ENCODE measurements at regions not wholly inside any gene's neighbourhood (a gene's known extent, or its start where the extent isn't known, plus 50 kb on each side); places are given as distances from the start of the nearest gene placed in this dataset.

GRCh38 chr6:97870273-97870672, 587.3 kb upstream of the MMS22L start:
- Histone ChIP-seq H3K4me3 (ENCODE audit: low read depth, low read length, poor library complexity, severe bottlenecking) (no peak overlapping the region), H3K9me3 (ENCODE audit: low read depth, low read length, poor library complexity, severe bottlenecking) (no peaks in the 10 kb centered on the region), H3K4me1 (ENCODE audit: insufficient read depth, low read length, poor library complexity, severe bottlenecking) (peaks cover 6% of the 10 kb centered on the region), H3K27ac (ENCODE audit: low read depth, low read length, poor library complexity, severe bottlenecking) (no peak overlapping the region), H3K36me3 (ENCODE audit: insufficient read depth, low read length, poor library complexity, severe bottlenecking) (no peaks in the 10 kb centered on the region), H3K27me3 (replicated peaks; ENCODE audit: insufficient read depth, low read depth, low read length, poor library complexity) (no peaks in the 10 kb centered on the region)
- no peak for TF ChIP-seq EZH2 (IDR thresholded peaks at IDR 0.05; ENCODE audit: borderline replicate concordance, low read depth, low read length, poor library complexity, severe bottlenecking)
- no peak for TF ChIP-seq CTCF (conservative IDR thresholded peaks at IDR 0.05; ENCODE audit: low read depth, low read length)
- CTCF ChIA-PET, result no interaction called here
- no TSS peak for BruUV-seq (replicated peaks)
- POLR2A ChIA-PET (ENCODE audit: low non-redundant PET), result no interaction called here
- intact Hi-C loops (cut with micrococcal nuclease; ENCODE audit: unreplicated experiment), result no loop called here
- DNase-seq (ENCODE audit: low spot score), result no peak

GRCh38 chr6:97876711-97877110, 593.7 kb upstream of the MMS22L start:
- no peaks in the 10 kb centered on the region for H3K9me3 ChIP-seq (ENCODE audit: low read depth, low read length, poor library complexity, severe bottlenecking)
- H3K27ac ChIP-seq (ENCODE audit: low read depth, low read length, poor library complexity, severe bottlenecking), result no peak overlapping the region
- no peaks in the 10 kb centered on the region for H3K36me3 ChIP-seq (ENCODE audit: insufficient read depth, low read length, poor library complexity, severe bottlenecking)
- intact Hi-C loops (cut with micrococcal nuclease; ENCODE audit: unreplicated experiment), result no loop called here
- BruUV-seq (replicated peaks), result no TSS peak
- H3K4me1 ChIP-seq (ENCODE audit: insufficient read depth, low read length, poor library complexity, severe bottlenecking), result no peaks in the 10 kb centered on the region
- CTCF ChIA-PET, result no interaction called here
- POLR2A ChIA-PET (ENCODE audit: low non-redundant PET), result no interaction called here
- H3K27me3 ChIP-seq (replicated peaks; ENCODE audit: insufficient read depth, low read depth, low read length, poor library complexity), result no peaks in the 10 kb centered on the region
- TF ChIP-seq EZH2 (IDR thresholded peaks at IDR 0.05; ENCODE audit: borderline replicate concordance, low read depth, low read length, poor library complexity, severe bottlenecking) (no peak), CTCF (conservative IDR thresholded peaks at IDR 0.05; ENCODE audit: low read depth, low read length) (no peak)
- no peak overlapping the region for H3K4me3 ChIP-seq (ENCODE audit: low read depth, low read length, poor library complexity, severe bottlenecking)
- no peak for DNase-seq (ENCODE audit: low spot score)

GRCh38 chr6:97882755-97883154, 599.7 kb upstream of the MMS22L start:
- H3K27ac ChIP-seq (ENCODE audit: low read depth, low read length, poor library complexity, severe bottlenecking), result no peak overlapping the region
- TF ChIP-seq EZH2 (IDR thresholded peaks at IDR 0.05; ENCODE audit: borderline replicate concordance, low read depth, low read length, poor library complexity, severe bottlenecking), result no peak
- no peak for TF ChIP-seq CTCF (conservative IDR thresholded peaks at IDR 0.05; ENCODE audit: low read depth, low read length)
- H3K4me1 ChIP-seq (ENCODE audit: insufficient read depth, low read length, poor library complexity, severe bottlenecking), result peaks cover 4% of the 10 kb centered on the region
- no peaks in the 10 kb centered on the region for H3K9me3 ChIP-seq (ENCODE audit: low read depth, low read length, poor library complexity, severe bottlenecking)
- no peaks in the 10 kb centered on the region for H3K36me3 ChIP-seq (ENCODE audit: insufficient read depth, low read length, poor library complexity, severe bottlenecking)
- no peak for DNase-seq (ENCODE audit: low spot score)
- no peaks in the 10 kb centered on the region for H3K27me3 ChIP-seq (replicated peaks; ENCODE audit: insufficient read depth, low read depth, low read length, poor library complexity)
- H3K4me3 ChIP-seq (ENCODE audit: low read depth, low read length, poor library complexity, severe bottlenecking), result no peak overlapping the region
- CTCF ChIA-PET, result no interaction called here
- no TSS peak for BruUV-seq (replicated peaks)
- POLR2A ChIA-PET (ENCODE audit: low non-redundant PET), result no interaction called here
- intact Hi-C loops (cut with micrococcal nuclease; ENCODE audit: unreplicated experiment), result no loop called here
